Liver (tissue), 3 donors: ENCODE measurements at regions not wholly inside any gene's neighbourhood (a gene's known extent, or its start where the extent isn't known, plus 50 kb on each side); places are given as distances from the start of the nearest gene placed in this dataset.

ENCODE experiments used
- ATF3 ChIP-seq: IDR thresholded peaks from 2 replicates; pipeline ENCODE4 v1.6.1; 2016; ENCODE audit warnings: antibody characterized with exemption
- CTCF ChIP-seq: fragments of 150-350 bp; IDR thresholded peaks from 2 replicates; pipeline ENCODE4 v1.5.1; 2017; ENCODE audit warnings: improper control_type of control experiment, low read depth, low read length; ENCODE audit not compliant: missing input control
- EGR1 ChIP-seq, 2 donors: IDR thresholded peaks; 2 replicates each; pipeline ENCODE4 v1.6.1; 2016 to 2018; ENCODE audit warnings: antibody characterized with exemption in 2 of 2, low read depth in 2 of 2
- FOXA1 ChIP-seq: IDR thresholded peaks from 2 replicates; pipeline ENCODE4 v1.6.1; 2016; ENCODE audit warnings: antibody characterized with exemption
- HNF4A ChIP-seq, 2 donors: conservative IDR thresholded peaks; 2 replicates each; pipeline ENCODE4 v1.6.1; 2016; ENCODE audit warnings: antibody characterized with exemption in 2 of 2, mild to moderate bottlenecking in 2 of 2
- JUND ChIP-seq, 2 donors: IDR thresholded peaks; 2 replicates each; pipeline ENCODE4 v1.6.1; 2016; ENCODE audit warnings: antibody characterized with exemption in 2 of 2
- MAX ChIP-seq: IDR thresholded peaks from 2 replicates; pipeline ENCODE4 v1.6.1; 2016; ENCODE audit warnings: antibody characterized with exemption
- NR2F2 ChIP-seq: IDR thresholded peaks from 2 replicates; pipeline ENCODE4 v1.6.1; 2016; ENCODE audit warnings: antibody characterized with exemption
- RAD21 ChIP-seq, 2 donors: IDR thresholded peaks; 2 replicates each; pipeline ENCODE4 v1.6.1; 2016; ENCODE audit warnings: antibody characterized with exemption in 2 of 2, mild to moderate bottlenecking in 2 of 2
- REST ChIP-seq: IDR thresholded peaks from 2 replicates; pipeline ENCODE4 v1.6.1; 2016; ENCODE audit warnings: antibody characterized with exemption, mild to moderate bottlenecking
- RXRA ChIP-seq, 2 donors: IDR thresholded peaks; 2 replicates each; pipeline ENCODE4 v1.6.1; 2017 to 2018; ENCODE audit warnings: antibody characterized with exemption in 2 of 2, mild to moderate bottlenecking in 1 of 2
- TAF1 ChIP-seq: conservative IDR thresholded peaks from 2 replicates; pipeline ENCODE4 v1.6.1; 2016; ENCODE audit warnings: antibody characterized with exemption, mild to moderate bottlenecking
- YY1 ChIP-seq: IDR thresholded peaks from 2 replicates; pipeline ENCODE4 v1.6.1; 2016; ENCODE audit warnings: antibody characterized with exemption, mild to moderate bottlenecking
- ZBTB33 ChIP-seq: IDR thresholded peaks from 2 replicates; pipeline ENCODE4 v1.6.1; 2016; ENCODE audit warnings: antibody characterized with exemption
- donor health status: healthy.
- donor health status: healthy.

GRCh38 chr11:42819126-42819525 is 492.7 kb upstream of the API5 start:
- TF ChIP-seq CTCF = no peak
- TF ChIP-seq FOXA1 = no peak
- no peak for TF ChIP-seq MAX
- TF ChIP-seq ZBTB33 = no peak
- no peak for TF ChIP-seq RAD21 (IDR thresholded peaks at IDR 0.05)
- TF ChIP-seq RXRA (IDR thresholded peaks at IDR 0.05) = no peak
- no peak for TF ChIP-seq REST
- TF ChIP-seq HNF4A (conservative IDR thresholded peaks at IDR 0.05) = no peak
- no peak for TF ChIP-seq EGR1 (IDR thresholded peaks at IDR 0.05; ENCODE audit: low read depth in 2 of 2)
- TF ChIP-seq TAF1 = no peak
- no peak for TF ChIP-seq YY1
- no peak for TF ChIP-seq JUND (IDR thresholded peaks at IDR 0.05)
- TF ChIP-seq ATF3 = no peak
- no peak for TF ChIP-seq NR2F2
